ENCODE measurements at regions not wholly inside any gene's neighbourhood (a gene's known extent, or its start where the extent isn't known, plus 50 kb on each side); places are given as distances from the start of the nearest gene placed in this dataset.

- DNase-seq (ENCODE audit: low read depth, low spot score), result no peak
- Histone ChIP-seq H3K9ac (ENCODE audit: insufficient read length) (no peak overlapping the region), H3K36me3 (ENCODE audit: insufficient read depth, low read length) (no peaks in the 10 kb centered on the region), H3K9me3 (ENCODE audit: low read depth, low read length) (no peaks in the 10 kb centered on the region), H3K4me3 (no peak overlapping the region), H3K27ac (no peak overlapping the region)
- TF ChIP-seq EZH2 (IDR thresholded peaks at IDR 0.05) (no peak), FOXP2 (optimal IDR thresholded peaks at IDR 0.05; ENCODE audit: control extremely low read depth, extremely low read length, insufficient read depth) (no peak), POLR2AphosphoS5 (IDR thresholded peaks at IDR 0.05; ENCODE audit: borderline replicate concordance, low read depth, low read length) (no peak)
Measured at GRCh38 chr6:53433261-53433950, 84.7 kb upstream of the ELOVL5 start.

- no peak for TF ChIP-seq POLR2AphosphoS5 (IDR thresholded peaks at IDR 0.05; ENCODE audit: borderline replicate concordance, low read depth, low read length)
- TF ChIP-seq FOXP2 (optimal IDR thresholded peaks at IDR 0.05; ENCODE audit: control extremely low read depth, extremely low read length, insufficient read depth), result no peak
- no peak for TF ChIP-seq EZH2 (IDR thresholded peaks at IDR 0.05)
- DNase-seq (ENCODE audit: low read depth, low spot score), result no peak
- Histone ChIP-seq H3K4me3 (no peak overlapping the region), H3K36me3 (ENCODE audit: insufficient read depth, low read length) (no peaks in the 10 kb centered on the region), H3K27ac (no peak overlapping the region), H3K9ac (ENCODE audit: insufficient read length) (no peak overlapping the region), H3K9me3 (ENCODE audit: low read depth, low read length) (no peaks in the 10 kb centered on the region)
Measured at GRCh38 chr6:53432318-53433161, 83.8 kb upstream of the ELOVL5 start.

- H3K4me3 ChIP-seq, result no peak overlapping the region
- DNase-seq (ENCODE audit: low read depth, low spot score), result no peak
- H3K9me3 ChIP-seq (ENCODE audit: low read depth, low read length), result no peaks in the 10 kb centered on the region
- TF ChIP-seq POLR2AphosphoS5 (IDR thresholded peaks at IDR 0.05; ENCODE audit: borderline replicate concordance, low read depth, low read length), result no peak
- TF ChIP-seq FOXP2 (optimal IDR thresholded peaks at IDR 0.05; ENCODE audit: control extremely low read depth, extremely low read length, insufficient read depth), result no peak
- TF ChIP-seq EZH2 (IDR thresholded peaks at IDR 0.05), result no peak
- no peaks in the 10 kb centered on the region for H3K36me3 ChIP-seq (ENCODE audit: insufficient read depth, low read length)
- H3K9ac ChIP-seq (ENCODE audit: insufficient read length), result no peak overlapping the region
- H3K27ac ChIP-seq, result no peak overlapping the region
Measured at GRCh38 chr6:53431704-53432103, 83.0 kb upstream of the ELOVL5 start.

GRCh38 chr6:53429401-53429800 is 80.7 kb upstream of the ELOVL5 start:
- H3K27ac ChIP-seq, result no peak overlapping the region
- no peak overlapping the region for H3K9ac ChIP-seq (ENCODE audit: insufficient read length)
- no peak overlapping the region for H3K4me3 ChIP-seq
- DNase-seq (ENCODE audit: low read depth, low spot score), result no peak
- no peaks in the 10 kb centered on the region for H3K36me3 ChIP-seq (ENCODE audit: insufficient read depth, low read length)
- H3K9me3 ChIP-seq (ENCODE audit: low read depth, low read length), result no peaks in the 10 kb centered on the region
- no peak for TF ChIP-seq POLR2AphosphoS5 (IDR thresholded peaks at IDR 0.05; ENCODE audit: borderline replicate concordance, low read depth, low read length)
- no peak for TF ChIP-seq EZH2 (IDR thresholded peaks at IDR 0.05)
- no peak for TF ChIP-seq FOXP2 (optimal IDR thresholded peaks at IDR 0.05; ENCODE audit: control extremely low read depth, extremely low read length, insufficient read depth)

GRCh38 chr6:53428886-53429285 is 80.1 kb upstream of the ELOVL5 start:
- DNase-seq (ENCODE audit: low read depth, low spot score), result no peak
- no peak overlapping the region for H3K9ac ChIP-seq (ENCODE audit: insufficient read length)

GRCh38 chr6:53426667-53427270 is 78.0 kb upstream of the ELOVL5 start:
- H3K4me3 ChIP-seq, result no peak overlapping the region
- no peak overlapping the region for H3K27ac ChIP-seq
- TF ChIP-seq FOXP2 (optimal IDR thresholded peaks at IDR 0.05; ENCODE audit: control extremely low read depth, extremely low read length, insufficient read depth), result no peak
- no peak for TF ChIP-seq EZH2 (IDR thresholded peaks at IDR 0.05)
- TF ChIP-seq POLR2AphosphoS5 (IDR thresholded peaks at IDR 0.05; ENCODE audit: borderline replicate concordance, low read depth, low read length), result no peak
- H3K9me3 ChIP-seq (ENCODE audit: low read depth, low read length), result no peaks in the 10 kb centered on the region
- no peak for DNase-seq (ENCODE audit: low read depth, low spot score)
- H3K36me3 ChIP-seq (ENCODE audit: insufficient read depth, low read length), result no peaks in the 10 kb centered on the region
- H3K9ac ChIP-seq (ENCODE audit: insufficient read length), result no peak overlapping the region

More at GRCh38 chr6:53428886-53429285, 80.1 kb upstream of the ELOVL5 start:
- no peak for TF ChIP-seq FOXP2 (optimal IDR thresholded peaks at IDR 0.05; ENCODE audit: control extremely low read depth, extremely low read length, insufficient read depth)
- no peak for TF ChIP-seq POLR2AphosphoS5 (IDR thresholded peaks at IDR 0.05; ENCODE audit: borderline replicate concordance, low read depth, low read length)
- TF ChIP-seq EZH2 (IDR thresholded peaks at IDR 0.05), result no peak
- Histone ChIP-seq H3K36me3 (ENCODE audit: insufficient read depth, low read length) (no peaks in the 10 kb centered on the region), H3K4me3 (no peak overlapping the region), H3K9me3 (ENCODE audit: low read depth, low read length) (no peaks in the 10 kb centered on the region), H3K27ac (no peak overlapping the region)

GRCh38 chr6:53426117-53426516 is 77.4 kb upstream of the ELOVL5 start:
- no peak for DNase-seq (ENCODE audit: low read depth, low spot score)
- Histone ChIP-seq H3K36me3 (ENCODE audit: insufficient read depth, low read length) (no peaks in the 10 kb centered on the region), H3K27ac (no peak overlapping the region), H3K4me3 (no peak overlapping the region), H3K9ac (ENCODE audit: insufficient read length) (no peak overlapping the region), H3K9me3 (ENCODE audit: low read depth, low read length) (no peaks in the 10 kb centered on the region)
- TF ChIP-seq FOXP2 (optimal IDR thresholded peaks at IDR 0.05; ENCODE audit: control extremely low read depth, extremely low read length, insufficient read depth), result no peak
- no peak for TF ChIP-seq EZH2 (IDR thresholded peaks at IDR 0.05)

GRCh38 chr6:53424976-53425718 is 76.4 kb upstream of the ELOVL5 start:
- DNase-seq (ENCODE audit: low read depth, low spot score), result no peak
- TF ChIP-seq EZH2 (IDR thresholded peaks at IDR 0.05), result no peak
- TF ChIP-seq FOXP2 (optimal IDR thresholded peaks at IDR 0.05; ENCODE audit: control extremely low read depth, extremely low read length, insufficient read depth), result no peak
- no peak for TF ChIP-seq POLR2AphosphoS5 (IDR thresholded peaks at IDR 0.05; ENCODE audit: borderline replicate concordance, low read depth, low read length)
- Histone ChIP-seq H3K4me3 (no peak overlapping the region), H3K9me3 (ENCODE audit: low read depth, low read length) (no peaks in the 10 kb centered on the region), H3K27ac (no peak overlapping the region), H3K9ac (ENCODE audit: insufficient read length) (no peak overlapping the region), H3K36me3 (ENCODE audit: insufficient read depth, low read length) (no peaks in the 10 kb centered on the region)
